ENCODE measurements at regions not wholly inside any gene's neighbourhood (a gene's known extent, or its start where the extent isn't known, plus 50 kb on each side); places are given as distances from the start of the nearest gene placed in this dataset.
A peak's percentile ranks its signal among the peaks of the same experiment; 100 is the strongest.
"Not testable (repeated sequence)": the region's sequence is repeated elsewhere in the genome, so short reads cannot be mapped to it uniquely, and the experiment has no call there.

DNA sequence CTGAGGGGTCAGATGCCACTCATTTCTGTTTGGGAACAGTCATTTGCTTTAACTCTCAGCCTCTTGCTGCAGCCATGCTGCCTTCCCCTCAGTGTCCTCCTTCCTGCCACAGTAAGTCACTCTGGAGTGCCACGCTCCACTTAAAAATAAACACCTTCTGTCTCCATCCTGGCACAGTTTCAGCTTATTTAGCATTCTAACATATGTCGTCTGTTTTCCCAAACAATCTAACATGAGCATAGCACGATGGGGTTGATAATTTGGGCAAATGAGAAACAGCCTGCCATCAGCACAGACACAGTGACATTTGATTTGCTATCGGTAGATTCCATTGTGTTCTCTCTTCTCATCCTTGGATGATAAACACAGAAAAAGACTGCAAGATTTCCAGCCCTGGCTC lies 768.6 kb downstream of the UQCRFS1 start:
- TF ChIP-seq, protein P1, sequence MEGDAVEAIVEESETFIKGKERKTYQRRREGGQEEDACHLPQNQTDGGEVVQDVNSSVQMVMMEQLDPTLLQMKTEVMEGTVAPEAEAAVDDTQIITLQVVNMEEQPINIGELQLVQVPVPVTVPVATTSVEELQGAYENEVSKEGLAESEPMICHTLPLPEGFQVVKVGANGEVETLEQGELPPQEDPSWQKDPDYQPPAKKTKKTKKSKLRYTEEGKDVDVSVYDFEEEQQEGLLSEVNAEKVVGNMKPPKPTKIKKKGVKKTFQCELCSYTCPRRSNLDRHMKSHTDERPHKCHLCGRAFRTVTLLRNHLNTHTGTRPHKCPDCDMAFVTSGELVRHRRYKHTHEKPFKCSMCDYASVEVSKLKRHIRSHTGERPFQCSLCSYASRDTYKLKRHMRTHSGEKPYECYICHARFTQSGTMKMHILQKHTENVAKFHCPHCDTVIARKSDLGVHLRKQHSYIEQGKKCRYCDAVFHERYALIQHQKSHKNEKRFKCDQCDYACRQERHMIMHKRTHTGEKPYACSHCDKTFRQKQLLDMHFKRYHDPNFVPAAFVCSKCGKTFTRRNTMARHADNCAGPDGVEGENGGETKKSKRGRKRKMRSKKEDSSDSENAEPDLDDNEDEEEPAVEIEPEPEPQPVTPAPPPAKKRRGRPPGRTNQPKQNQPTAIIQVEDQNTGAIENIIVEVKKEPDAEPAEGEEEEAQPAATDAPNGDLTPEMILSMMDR (IDR thresholded peaks at IDR 0.05; ENCODE audit: low read depth, low read length): no peak
- DNase-seq (ENCODE audit: low read depth, low spot score): no peak
- in situ Hi-C loops (cut with HindIII; ENCODE audit: low sequenced_read_pairs): no loop called here
- H3K4me3 ChIP-seq (ENCODE audit: low read depth, low read length): no peak overlapping the region

DNA sequence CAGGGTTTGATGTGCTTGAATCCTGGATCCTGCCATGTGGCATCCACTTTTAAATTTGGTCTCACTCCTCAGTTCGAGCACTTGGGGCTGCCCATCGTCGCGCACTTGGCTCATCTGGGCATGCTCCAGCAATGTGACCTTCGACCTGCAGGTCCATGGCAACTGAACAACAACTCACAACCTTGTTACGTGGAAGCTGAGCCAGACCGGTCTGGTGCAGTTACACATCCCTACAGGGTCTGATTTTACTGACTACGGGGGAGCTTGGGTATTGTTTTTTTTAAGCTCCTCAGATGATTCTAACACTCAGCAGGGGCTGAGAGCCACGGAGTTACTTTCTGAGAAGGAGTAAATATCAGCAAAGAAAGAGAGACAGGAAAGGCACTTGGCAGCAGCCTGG lies 769.6 kb downstream of the UQCRFS1 start:
- peak; percentile 42 for DNase-seq (ENCODE audit: low read depth, low spot score)
- in situ Hi-C loops (cut with HindIII; ENCODE audit: low sequenced_read_pairs): no loop called here
- no peak overlapping the region for H3K4me3 ChIP-seq (ENCODE audit: low read depth, low read length)
- TF ChIP-seq, protein P1 (IDR thresholded peaks at IDR 0.05; ENCODE audit: low read depth, low read length): no peak

DNA sequence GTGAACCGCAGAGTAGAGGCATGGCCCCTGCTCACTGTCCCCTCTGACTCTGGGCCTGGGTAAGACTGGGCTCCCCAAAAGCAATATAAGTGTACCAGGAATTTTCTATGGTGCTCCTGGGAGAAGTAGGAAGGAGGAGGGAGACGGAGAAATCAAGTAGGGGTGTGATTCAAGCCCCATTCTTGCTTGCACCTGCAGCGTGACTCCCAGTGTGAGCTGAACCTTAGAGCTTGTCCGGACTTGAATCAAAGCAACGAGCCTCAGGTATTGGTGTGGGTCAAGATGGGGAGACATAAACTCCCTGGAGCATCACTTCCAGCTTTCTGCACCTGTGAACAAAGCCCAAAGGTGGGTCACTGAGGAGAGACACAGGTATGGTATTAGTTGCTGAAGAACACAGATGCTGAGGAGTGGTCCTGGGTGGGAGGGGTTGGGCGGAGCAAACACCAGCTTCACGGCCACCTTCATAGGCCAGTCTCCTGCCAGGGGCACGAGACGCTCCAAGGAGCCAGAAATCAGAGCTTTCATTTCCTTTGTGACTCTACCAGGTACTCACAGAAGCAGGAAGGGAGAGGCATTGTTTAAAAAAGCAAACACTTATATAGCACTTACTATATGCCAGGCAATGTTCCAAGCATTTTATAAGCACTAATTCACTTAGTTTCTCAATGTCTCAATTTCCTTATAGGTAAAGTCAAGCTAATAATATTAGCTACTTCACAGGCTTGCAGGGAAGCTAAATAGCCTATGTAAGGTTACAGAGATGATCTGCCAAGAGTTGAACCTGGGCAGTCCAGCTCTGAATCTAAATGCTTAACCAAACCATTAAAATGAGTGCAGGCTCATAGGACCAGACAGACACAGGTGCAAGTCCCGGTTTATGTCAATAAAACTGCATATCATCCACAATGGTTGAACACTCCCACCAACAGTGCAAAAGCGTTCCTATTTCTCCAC lies 775.3 kb downstream of the UQCRFS1 start:
- in situ Hi-C loops (cut with HindIII; ENCODE audit: low sequenced_read_pairs): no loop called here
- TF ChIP-seq, protein P1 (IDR thresholded peaks at IDR 0.05; ENCODE audit: low read depth, low read length): no peak
- DNase-seq (ENCODE audit: low read depth, low spot score): no peak
- H3K4me3 ChIP-seq (ENCODE audit: low read depth, low read length): no peak overlapping the region

DNA sequence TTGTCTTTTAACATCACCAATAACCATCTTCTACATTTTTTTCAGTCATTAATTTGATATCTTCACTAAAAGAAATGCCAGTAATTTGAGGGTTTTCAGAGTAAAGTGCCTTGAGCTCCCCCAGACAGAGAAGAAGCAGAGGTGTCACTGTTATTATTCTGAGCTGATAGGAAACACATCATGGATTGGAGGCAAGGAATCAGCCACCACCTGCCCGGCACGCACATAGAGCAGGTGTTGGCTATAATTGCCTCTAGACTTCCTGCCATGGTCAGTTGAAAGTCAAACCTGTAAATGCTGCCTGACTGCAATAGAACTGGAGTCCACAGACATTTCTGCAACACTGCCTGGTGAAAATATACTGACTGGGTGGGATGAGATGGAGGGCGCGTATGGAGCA lies 776.6 kb downstream of the UQCRFS1 start:
- DNase-seq (ENCODE audit: low read depth, low spot score): no peak
- TF ChIP-seq, protein P1 (IDR thresholded peaks at IDR 0.05; ENCODE audit: low read depth, low read length): no peak
- in situ Hi-C loops (cut with HindIII; ENCODE audit: low sequenced_read_pairs): no loop called here
- no peak overlapping the region for H3K4me3 ChIP-seq (ENCODE audit: low read depth, low read length)

DNA sequence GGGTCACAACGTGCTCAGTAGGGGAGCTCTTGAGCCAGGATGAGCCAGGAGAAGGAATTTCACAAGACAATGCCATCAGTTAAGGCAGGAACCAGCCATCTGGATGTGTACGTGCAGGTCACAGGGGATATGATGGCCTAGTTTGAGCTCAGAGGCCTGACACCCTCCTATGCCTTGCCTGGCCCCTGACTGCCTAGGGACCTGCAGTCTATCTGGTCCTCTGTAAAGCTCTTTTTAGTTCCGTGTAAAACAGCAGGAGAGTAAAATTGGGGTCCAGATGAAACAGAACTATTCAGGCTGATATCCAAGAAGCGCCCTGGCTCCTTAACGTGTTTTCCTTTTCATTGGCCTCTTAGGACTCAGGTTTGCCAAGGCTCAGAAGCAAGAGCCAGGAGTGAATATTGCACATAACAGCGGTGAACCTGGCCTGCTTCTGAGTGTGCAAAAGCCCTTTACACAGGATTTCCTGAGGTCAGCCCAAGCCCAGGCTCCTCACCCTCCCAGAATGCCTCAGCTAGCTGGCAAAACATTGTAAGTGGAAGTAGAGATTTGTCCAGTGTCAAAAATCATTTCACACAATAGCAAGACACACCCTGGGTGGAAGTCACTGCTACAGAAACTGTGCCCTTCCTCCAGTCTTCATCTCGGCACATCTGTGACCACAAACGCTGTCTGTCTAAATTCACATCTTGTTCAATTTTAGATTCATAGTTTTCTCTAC lies 777.2 kb downstream of the UQCRFS1 start:
- no peak for DNase-seq (ENCODE audit: low read depth, low spot score)
- no peak overlapping the region for H3K4me3 ChIP-seq (ENCODE audit: low read depth, low read length)
- TF ChIP-seq, protein P1 (IDR thresholded peaks at IDR 0.05; ENCODE audit: low read depth, low read length): no peak
- in situ Hi-C loops (cut with HindIII; ENCODE audit: low sequenced_read_pairs): no loop called here

DNA sequence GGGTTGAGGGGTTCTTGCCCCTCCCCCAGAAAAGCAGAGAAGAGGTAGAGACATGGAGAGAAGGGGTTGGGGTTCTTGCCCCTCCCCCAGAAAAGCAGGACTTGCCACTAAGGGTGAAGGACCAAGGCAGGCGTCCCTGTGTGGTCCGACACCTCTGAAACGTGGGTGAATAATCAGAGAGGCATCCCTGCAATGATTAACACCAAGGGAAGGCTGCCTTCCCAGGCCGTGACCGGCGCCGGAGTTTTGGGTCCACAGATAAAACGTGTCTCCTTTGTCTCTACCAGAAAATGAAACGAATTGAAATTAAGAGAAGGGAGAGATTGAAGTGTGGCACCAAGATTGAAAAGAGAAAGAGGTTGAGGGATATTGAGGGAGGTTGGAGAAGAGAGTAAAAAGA lies 778.2 kb downstream of the UQCRFS1 start:
- in situ Hi-C loops (cut with HindIII; ENCODE audit: low sequenced_read_pairs); H3K4me3 ChIP-seq (ENCODE audit: low read depth, low read length); DNase-seq (ENCODE audit: low read depth, low spot score): not testable (repeated sequence)

DNA sequence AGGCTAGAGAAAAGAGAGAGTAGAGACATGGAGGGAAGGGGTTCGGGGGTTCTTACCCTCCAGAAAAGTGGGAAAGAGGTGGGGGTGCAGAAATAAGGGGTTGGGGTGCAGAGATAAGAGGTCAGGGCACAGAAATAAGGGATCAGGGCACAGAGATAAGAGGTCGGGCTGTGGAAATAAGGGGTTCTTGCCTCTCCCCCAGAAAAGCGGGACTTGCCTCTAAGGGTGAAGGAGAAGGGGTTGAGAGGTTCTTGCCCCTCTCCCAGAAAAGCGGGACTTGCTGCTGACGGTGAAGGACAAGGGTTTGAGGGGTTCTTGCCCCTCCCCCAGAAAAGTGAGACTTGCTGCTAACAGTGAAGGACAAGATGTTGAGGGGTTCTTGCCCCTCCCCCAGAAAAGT lies 778.6 kb downstream of the UQCRFS1 start:
- in situ Hi-C loops (cut with HindIII; ENCODE audit: low sequenced_read_pairs); DNase-seq (ENCODE audit: low read depth, low spot score); H3K4me3 ChIP-seq (ENCODE audit: low read depth, low read length): not testable (repeated sequence)

DNA sequence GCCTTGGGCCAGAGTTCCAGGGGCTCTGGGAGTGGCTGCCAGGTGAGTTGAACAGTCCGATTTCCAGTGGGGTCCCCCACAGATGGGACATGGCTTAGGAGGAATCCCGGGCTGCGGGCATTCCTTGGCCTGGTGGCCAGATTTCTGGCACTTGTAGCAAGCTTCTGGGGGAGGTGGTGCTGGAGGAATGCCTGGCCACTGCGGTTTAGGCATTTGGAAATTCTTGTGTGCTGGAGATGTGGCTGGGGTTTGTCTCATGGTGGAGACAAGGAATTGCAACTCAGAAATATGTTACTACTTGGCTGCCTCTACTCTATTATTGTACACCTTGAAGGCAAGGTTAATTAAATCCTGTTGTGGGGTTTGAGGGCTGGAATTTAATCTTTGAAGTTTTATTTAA lies 779.8 kb downstream of the UQCRFS1 start:
- in situ Hi-C loops (cut with HindIII; ENCODE audit: low sequenced_read_pairs); DNase-seq (ENCODE audit: low read depth, low spot score); H3K4me3 ChIP-seq (ENCODE audit: low read depth, low read length): not testable (repeated sequence)

All from astrocyte of the spinal cord (primary cell).